ENCODE measurements at regions not wholly inside any gene's neighbourhood (a gene's known extent, or its start where the extent isn't known, plus 50 kb on each side); places are given as distances from the start of the nearest gene placed in this dataset.

DNA sequence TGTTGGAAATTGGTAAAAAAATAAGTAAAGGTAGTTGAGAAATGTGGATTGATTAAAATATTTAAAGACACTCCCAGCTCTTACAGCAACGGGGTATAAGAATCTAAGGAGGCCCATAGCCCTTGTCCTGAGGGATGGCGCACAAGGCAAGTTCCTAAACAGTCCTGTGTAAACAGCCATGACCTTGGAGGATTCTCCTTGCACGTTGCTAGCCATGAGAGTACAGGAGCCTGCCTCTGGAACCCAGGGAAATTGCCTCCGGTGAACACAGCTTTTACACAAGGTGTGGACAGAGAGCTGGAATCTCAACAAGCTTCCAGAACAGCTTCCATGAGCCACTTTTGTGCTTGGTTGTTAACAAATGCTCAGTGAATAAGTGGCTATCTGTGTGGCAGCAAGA is 378.2 kb downstream of the FOXO1 start (continued):
- TF ChIP-seq AFF4 (CRISPR knock-in tag; IDR thresholded peaks at IDR 0.05; ENCODE audit: borderline replicate concordance) (no peak), NFATC4 (CRISPR knock-in tag; IDR thresholded peaks at IDR 0.05) (no peak), SMAD4 (CRISPR knock-in tag; IDR thresholded peaks at IDR 0.05) (no peak), TP53 (CRISPR knock-in tag; IDR thresholded peaks at IDR 0.05) (no peak), AR (CRISPR knock-in tag; IDR thresholded peaks at IDR 0.05) (no peak), OVOL2 (CRISPR knock-in tag; IDR thresholded peaks at IDR 0.05; ENCODE audit: borderline replicate concordance) (no peak), PREB (CRISPR knock-in tag; IDR thresholded peaks at IDR 0.05; ENCODE audit: borderline replicate concordance) (no peak), FOXJ3 (CRISPR knock-in tag; IDR thresholded peaks at IDR 0.05; ENCODE audit: borderline replicate concordance) (no peak)

- no peak for DNase-seq (ENCODE audit: low spot score)
- ChIA-PET CTCF (no interaction called here), POLR2A (no interaction called here)
- Mint-ChIP-seq H3K4me3 (no peak overlapping the region), H3K36me3 (peaks cover 3% of the 10 kb centered on the region), H3K27ac (no peak overlapping the region), H3K27me3 (ENCODE audit: low read depth) (no peaks in the 10 kb centered on the region), H3K9me3 (peaks cover 12% of the 10 kb centered on the region), H3K4me1 (no peaks in the 10 kb centered on the region)
- TF ChIP-seq ZNF423 (CRISPR knock-in tag; IDR thresholded peaks at IDR 0.05) (no peak), USF1 (CRISPR knock-in tag; IDR thresholded peaks at IDR 0.05) (no peak), NFE2L1 (CRISPR knock-in tag; IDR thresholded peaks at IDR 0.05) (no peak), NR3C1 (CRISPR knock-in tag; conservative IDR thresholded peaks at IDR 0.05; ENCODE audit: low read depth) (no peak), ZNF263 (CRISPR knock-in tag; IDR thresholded peaks at IDR 0.05; ENCODE audit: low read depth) (no peak), CBFB (CRISPR knock-in tag; IDR thresholded peaks at IDR 0.05; ENCODE audit: low read depth) (no peak)
- TF ChIP-seq, protein P1, sequence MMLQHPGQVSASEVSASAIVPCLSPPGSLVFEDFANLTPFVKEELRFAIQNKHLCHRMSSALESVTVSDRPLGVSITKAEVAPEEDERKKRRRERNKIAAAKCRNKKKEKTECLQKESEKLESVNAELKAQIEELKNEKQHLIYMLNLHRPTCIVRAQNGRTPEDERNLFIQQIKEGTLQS (CRISPR knock-in tag; conservative IDR thresholded peaks at IDR 0.05) = no peak
- ATAC-seq = no peak
Measured at GRCh38 chr13:40290758-40291157, 375.7 kb downstream of the FOXO1 start.

DNA sequence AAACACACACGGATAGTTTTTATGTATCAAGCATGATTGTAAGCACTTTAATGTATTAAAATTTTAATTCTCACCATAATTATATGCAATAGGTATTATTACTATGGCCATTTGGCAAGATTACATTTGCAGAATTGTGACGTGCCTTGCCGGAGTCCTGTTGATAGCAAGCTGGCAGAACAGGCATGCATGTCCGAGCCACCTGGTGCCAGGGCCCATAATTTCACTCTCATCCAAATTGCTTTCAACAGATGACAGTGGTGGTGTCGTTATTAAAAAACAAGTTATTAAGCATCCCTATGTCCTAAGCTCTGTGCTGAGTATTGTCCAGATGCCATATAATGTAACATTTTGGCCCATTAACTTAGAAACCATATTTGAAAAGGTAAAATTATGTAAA is 374.3 kb downstream of the FOXO1 start:
- POLR2A ChIA-PET = no interaction called here
- H3K27me3 Mint-ChIP-seq (ENCODE audit: low read depth) = no peaks in the 10 kb centered on the region
- CTCF ChIA-PET = interaction anchor here (0.6 kb wide), 1 partner anchor 40 kb away, joined by 3 read pairs; no protein-coding TSS in a partner anchor
- TF ChIP-seq, protein P2, sequence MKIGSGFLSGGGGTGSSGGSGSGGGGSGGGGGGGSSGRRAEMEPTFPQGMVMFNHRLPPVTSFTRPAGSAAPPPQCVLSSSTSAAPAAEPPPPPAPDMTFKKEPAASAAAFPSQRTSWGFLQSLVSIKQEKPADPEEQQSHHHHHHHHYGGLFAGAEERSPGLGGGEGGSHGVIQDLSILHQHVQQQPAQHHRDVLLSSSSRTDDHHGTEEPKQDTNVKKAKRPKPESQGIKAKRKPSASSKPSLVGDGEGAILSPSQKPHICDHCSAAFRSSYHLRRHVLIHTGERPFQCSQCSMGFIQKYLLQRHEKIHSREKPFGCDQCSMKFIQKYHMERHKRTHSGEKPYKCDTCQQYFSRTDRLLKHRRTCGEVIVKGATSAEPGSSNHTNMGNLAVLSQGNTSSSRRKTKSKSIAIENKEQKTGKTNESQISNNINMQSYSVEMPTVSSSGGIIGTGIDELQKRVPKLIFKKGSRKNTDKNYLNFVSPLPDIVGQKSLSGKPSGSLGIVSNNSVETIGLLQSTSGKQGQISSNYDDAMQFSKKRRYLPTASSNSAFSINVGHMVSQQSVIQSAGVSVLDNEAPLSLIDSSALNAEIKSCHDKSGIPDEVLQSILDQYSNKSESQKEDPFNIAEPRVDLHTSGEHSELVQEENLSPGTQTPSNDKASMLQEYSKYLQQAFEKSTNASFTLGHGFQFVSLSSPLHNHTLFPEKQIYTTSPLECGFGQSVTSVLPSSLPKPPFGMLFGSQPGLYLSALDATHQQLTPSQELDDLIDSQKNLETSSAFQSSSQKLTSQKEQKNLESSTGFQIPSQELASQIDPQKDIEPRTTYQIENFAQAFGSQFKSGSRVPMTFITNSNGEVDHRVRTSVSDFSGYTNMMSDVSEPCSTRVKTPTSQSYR (CRISPR knock-in tag; IDR thresholded peaks at IDR 0.05) = no peak
- TF ChIP-seq, protein P3, sequence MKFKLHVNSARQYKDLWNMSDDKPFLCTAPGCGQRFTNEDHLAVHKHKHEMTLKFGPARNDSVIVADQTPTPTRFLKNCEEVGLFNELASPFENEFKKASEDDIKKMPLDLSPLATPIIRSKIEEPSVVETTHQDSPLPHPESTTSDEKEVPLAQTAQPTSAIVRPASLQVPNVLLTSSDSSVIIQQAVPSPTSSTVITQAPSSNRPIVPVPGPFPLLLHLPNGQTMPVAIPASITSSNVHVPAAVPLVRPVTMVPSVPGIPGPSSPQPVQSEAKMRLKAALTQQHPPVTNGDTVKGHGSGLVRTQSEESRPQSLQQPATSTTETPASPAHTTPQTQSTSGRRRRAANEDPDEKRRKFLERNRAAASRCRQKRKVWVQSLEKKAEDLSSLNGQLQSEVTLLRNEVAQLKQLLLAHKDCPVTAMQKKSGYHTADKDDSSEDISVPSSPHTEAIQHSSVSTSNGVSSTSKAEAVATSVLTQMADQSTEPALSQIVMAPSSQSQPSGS (CRISPR knock-in tag; IDR thresholded peaks at IDR 0.05; ENCODE audit: borderline replicate concordance, low read depth) = no peak
- no peak for TF ChIP-seq USF2 (CRISPR knock-in tag; IDR thresholded peaks at IDR 0.05)
- TF ChIP-seq, protein P4, sequence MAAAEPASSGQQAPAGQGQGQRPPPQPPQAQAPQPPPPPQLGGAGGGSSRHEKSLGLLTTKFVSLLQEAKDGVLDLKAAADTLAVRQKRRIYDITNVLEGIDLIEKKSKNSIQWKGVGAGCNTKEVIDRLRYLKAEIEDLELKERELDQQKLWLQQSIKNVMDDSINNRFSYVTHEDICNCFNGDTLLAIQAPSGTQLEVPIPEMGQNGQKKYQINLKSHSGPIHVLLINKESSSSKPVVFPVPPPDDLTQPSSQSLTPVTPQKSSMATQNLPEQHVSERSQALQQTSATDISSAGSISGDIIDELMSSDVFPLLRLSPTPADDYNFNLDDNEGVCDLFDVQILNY (CRISPR knock-in tag; IDR thresholded peaks at IDR 0.05) = no peak

More for the DNA sequence above, 374.3 kb downstream of the FOXO1 start:
- H3K4me1 Mint-ChIP-seq = no peaks in the 10 kb centered on the region
- ATAC-seq (no peak), DNase-seq (ENCODE audit: low spot score) (no peak)
- H3K4me3 Mint-ChIP-seq = no peak overlapping the region
- peaks cover 26% of the 10 kb centered on the region for H3K9me3 Mint-ChIP-seq
- no peak overlapping the region for H3K27ac Mint-ChIP-seq
- peaks cover 17% of the 10 kb centered on the region for H3K36me3 Mint-ChIP-seq
